PC-3 (cell line): ENCODE measurements at regions not wholly inside any gene's neighbourhood (a gene's known extent, or its start where the extent isn't known, plus 50 kb on each side); places are given as distances from the start of the nearest gene placed in this dataset.

ENCODE experiments used
- ATAC-seq: fragments of 200-7000 bp; cut with Tn5 transposase; 2 replicates; pipeline ENCODE4 v1.9.1; 2020; ENCODE audit warnings: mild to moderate bottlenecking, moderate library complexity
- BruUV-seq: library from RNA; stranded (reverse); fragments of 400-500 nt; replicated peaks from 2 replicates; lab custom pipeline; 2021; lab: Mats Ljungman, UMichigan
- CTCF ChIA-PET: fragments of 300-600 bp; sonication (Branson Sonifier 250); formaldehyde crosslinking; loops from one replicate; lab custom pipeline; 2022; ENCODE audit warnings: antibody characterized with exemption; lab: Charles Lee
- POLR2A ChIA-PET: fragments of 300-600 bp; sonication (Branson Sonifier 250); formaldehyde crosslinking; loops from one replicate; lab custom pipeline; 2022; ENCODE audit warnings: antibody characterized with exemption; ENCODE audit not compliant: unreplicated experiment; lab: Charles Lee
- DNase-seq: peaks from one replicate; pipeline ENCODE4 v3.0.0-alpha.2; 2015
- H2AFZ ChIP-seq: fragments of 300-600 bp; sonication (generic); 2 replicates; pipeline ENCODE4 v1.6.0; 2016; ENCODE audit warnings: antibody characterized with exemption, low read length
- H3F3A ChIP-seq: fragments of 300-600 bp; sonication (generic); one replicate; pipeline ENCODE4 v1.6.0; 2017; ENCODE audit warnings: antibody characterized with exemption, low read length, control low read depth, mild to moderate bottlenecking; ENCODE audit not compliant: unreplicated experiment
- H3K27ac ChIP-seq: fragments of 300-600 bp; sonication (generic); 2 replicates; pipeline ENCODE4 v1.5.1; 2016; ENCODE audit warnings: mild to moderate bottlenecking, low read length
- H3K27me3 ChIP-seq: fragments of 300-600 bp; sonication (generic); 2 replicates; pipeline ENCODE4 v1.6.1; 2016; ENCODE audit warnings: low read length, mixed read lengths
- H3K36me3 ChIP-seq: fragments of 300-600 bp; sonication (generic); 2 replicates; pipeline ENCODE4 v1.6.1; 2016; ENCODE audit warnings: low read depth, mixed run types, low read length, mixed read lengths
- H3K4me1 ChIP-seq: fragments of 300-600 bp; sonication (generic); 2 replicates; pipeline ENCODE4 v1.5.1; 2016; ENCODE audit warnings: low read length; ENCODE audit not compliant: insufficient read depth
- H3K4me2 ChIP-seq: fragments of 300-600 bp; sonication (generic); 2 replicates; pipeline ENCODE4 v1.6.0; 2016; ENCODE audit warnings: low read length
- H3K4me3 ChIP-seq: fragments of 300-600 bp; sonication (generic); 2 replicates; pipeline ENCODE4 v1.5.1; 2016; ENCODE audit warnings: mild to moderate bottlenecking, low read length, mixed read lengths
- H3K79me2 ChIP-seq: fragments of 300-600 bp; sonication (generic); 2 replicates; pipeline ENCODE4 v1.6.1; 2017; ENCODE audit warnings: low read length, mixed read lengths
- H3K9ac ChIP-seq: fragments of 300-600 bp; sonication (generic); 2 replicates; pipeline ENCODE4 v1.6.0; 2016; ENCODE audit warnings: mild to moderate bottlenecking, low read length
- H3K9me2 ChIP-seq: fragments of 300-600 bp; sonication (generic); replicated peaks from 2 replicates; pipeline ENCODE4 v1.6.1; 2016; ENCODE audit warnings: mixed run types, low read length, mixed read lengths
- H3K9me3 ChIP-seq: fragments of 300-600 bp; sonication (generic); 2 replicates; pipeline ENCODE4 v1.6.1; 2016; ENCODE audit warnings: low read length, mixed read lengths
- H4K20me1 ChIP-seq: fragments of 300-600 bp; sonication (generic); 2 replicates; pipeline ENCODE4 v1.6.1; 2016; ENCODE audit warnings: low read length, mixed read lengths
- EZH2 ChIP-seq: fragments of 300-600 bp; sonication (generic); IDR thresholded peaks from one replicate; pipeline ENCODE4 v1.6.1; 2017; ENCODE audit warnings: antibody characterized with exemption, mild to moderate bottlenecking, low read length; ENCODE audit not compliant: unreplicated experiment
- EZH2phosphoT487 ChIP-seq: fragments of 300-600 bp; sonication (generic); IDR thresholded peaks from 2 replicates; pipeline ENCODE4 v1.6.1; 2018; ENCODE audit warnings: mild to moderate bottlenecking, antibody characterized with exemption, low read length, borderline replicate concordance
- intact Hi-C: fragments of 100-400 bp; cut with micrococcal nuclease; formaldehyde crosslinking; loops from 2 replicates; pipeline ENCODE4 v1.9.0; 2023
- TF ChIP-seq, protein P1 (sequence below): fragments of 300-600 bp; sonication (generic); conservative IDR thresholded peaks from 2 replicates; pipeline ENCODE4 v1.5.1; 2017; ENCODE audit warnings: antibody characterized with exemption, low read depth, mild to moderate bottlenecking, low read length

DNA sequence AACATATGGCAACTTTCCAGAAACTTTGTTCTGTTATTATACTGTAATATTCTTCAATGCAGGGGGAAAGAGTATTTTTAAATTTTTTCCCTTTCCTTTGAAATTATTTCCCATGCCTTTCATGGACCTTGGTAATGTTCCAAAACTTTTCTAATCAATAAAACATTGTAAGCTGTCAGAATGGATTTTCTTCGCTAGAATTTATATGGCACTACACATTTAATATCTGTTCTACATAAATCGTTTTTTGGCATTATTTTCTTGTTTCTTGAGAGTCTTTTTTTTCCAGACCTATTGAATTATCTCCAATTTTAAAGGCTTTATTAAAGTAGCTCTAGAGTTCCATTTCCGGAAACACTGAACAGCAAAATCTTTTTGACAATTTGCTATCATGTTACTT is 249.0 kb downstream of the TMEM167A start:
- no peak for ATAC-seq
- intact Hi-C loops = no loop called here

GRCh38 chr5:82827651-82828050 is 249.5 kb downstream of the TMEM167A start:
- H3K27me3 ChIP-seq = no peaks in the 10 kb centered on the region
- no peak overlapping the region for H3K27ac ChIP-seq
- H2AFZ ChIP-seq = no peak overlapping the region
- intact Hi-C loops = no loop called here
- H3K4me2 ChIP-seq = no peak overlapping the region
- H3K4me3 ChIP-seq = no peak overlapping the region
- H3F3A ChIP-seq = no peaks in the 10 kb centered on the region
- no peaks in the 10 kb centered on the region for H3K9me2 ChIP-seq
- H3K9ac ChIP-seq = no peak overlapping the region
- H4K20me1 ChIP-seq = no peaks in the 10 kb centered on the region
- no peak for ATAC-seq
- no peaks in the 10 kb centered on the region for H3K79me2 ChIP-seq
- no peak for DNase-seq
- H3K9me3 ChIP-seq = no peaks in the 10 kb centered on the region
- TF ChIP-seq, protein P1, sequence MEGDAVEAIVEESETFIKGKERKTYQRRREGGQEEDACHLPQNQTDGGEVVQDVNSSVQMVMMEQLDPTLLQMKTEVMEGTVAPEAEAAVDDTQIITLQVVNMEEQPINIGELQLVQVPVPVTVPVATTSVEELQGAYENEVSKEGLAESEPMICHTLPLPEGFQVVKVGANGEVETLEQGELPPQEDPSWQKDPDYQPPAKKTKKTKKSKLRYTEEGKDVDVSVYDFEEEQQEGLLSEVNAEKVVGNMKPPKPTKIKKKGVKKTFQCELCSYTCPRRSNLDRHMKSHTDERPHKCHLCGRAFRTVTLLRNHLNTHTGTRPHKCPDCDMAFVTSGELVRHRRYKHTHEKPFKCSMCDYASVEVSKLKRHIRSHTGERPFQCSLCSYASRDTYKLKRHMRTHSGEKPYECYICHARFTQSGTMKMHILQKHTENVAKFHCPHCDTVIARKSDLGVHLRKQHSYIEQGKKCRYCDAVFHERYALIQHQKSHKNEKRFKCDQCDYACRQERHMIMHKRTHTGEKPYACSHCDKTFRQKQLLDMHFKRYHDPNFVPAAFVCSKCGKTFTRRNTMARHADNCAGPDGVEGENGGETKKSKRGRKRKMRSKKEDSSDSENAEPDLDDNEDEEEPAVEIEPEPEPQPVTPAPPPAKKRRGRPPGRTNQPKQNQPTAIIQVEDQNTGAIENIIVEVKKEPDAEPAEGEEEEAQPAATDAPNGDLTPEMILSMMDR = no peak
- TF ChIP-seq EZH2 (no peak), EZH2phosphoT487 (no peak)
- no TSS peak for BruUV-seq
- ChIA-PET CTCF (no interaction called here), POLR2A (no interaction called here)
- no peaks in the 10 kb centered on the region for H3K36me3 ChIP-seq
- no peaks in the 10 kb centered on the region for H3K4me1 ChIP-seq

More for the DNA sequence above, 249.0 kb downstream of the TMEM167A start:
- H3K9me3 ChIP-seq = no peaks in the 10 kb centered on the region
- no TSS peak for BruUV-seq
- ChIA-PET CTCF (no interaction called here), POLR2A (no interaction called here)
- no peaks in the 10 kb centered on the region for H3K4me1 ChIP-seq
- H3K27me3 ChIP-seq = no peaks in the 10 kb centered on the region
- no peak overlapping the region for H3K27ac ChIP-seq
- H3K9me2 ChIP-seq = no peaks in the 10 kb centered on the region
- no peak for DNase-seq
- no peaks in the 10 kb centered on the region for H3F3A ChIP-seq
- TF ChIP-seq EZH2 = no peak
- TF ChIP-seq, protein P1 = no peak
- TF ChIP-seq EZH2phosphoT487 = no peak
- H3K4me3 ChIP-seq = no peak overlapping the region
- H4K20me1 ChIP-seq = no peaks in the 10 kb centered on the region
- H3K79me2 ChIP-seq = no peaks in the 10 kb centered on the region
- no peak overlapping the region for H2AFZ ChIP-seq
- H3K36me3 ChIP-seq = no peaks in the 10 kb centered on the region
- no peak overlapping the region for H3K9ac ChIP-seq
- H3K4me2 ChIP-seq = no peak overlapping the region

GRCh38 chr5:82822634-82822927 is 254.6 kb downstream of the TMEM167A start:
- POLR2A ChIA-PET = no interaction called here
- H3K4me2 ChIP-seq = no peak overlapping the region
- intact Hi-C loops = no loop called here
- BruUV-seq = no TSS peak
- no peak overlapping the region for H2AFZ ChIP-seq
- DNase-seq (no peak), ATAC-seq (no peak)
- no peak overlapping the region for H3K9ac ChIP-seq
- H3K27me3 ChIP-seq = no peaks in the 10 kb centered on the region
- H3K27ac ChIP-seq = no peak overlapping the region
- H3K9me2 ChIP-seq = no peaks in the 10 kb centered on the region
- H3K4me1 ChIP-seq = peaks cover 10% of the 10 kb centered on the region
- H3K4me3 ChIP-seq = no peak overlapping the region
- no peaks in the 10 kb centered on the region for H3F3A ChIP-seq
- no peaks in the 10 kb centered on the region for H3K9me3 ChIP-seq
- TF ChIP-seq EZH2phosphoT487 = no peak
- TF ChIP-seq, protein P1 = no peak
- H3K79me2 ChIP-seq = no peaks in the 10 kb centered on the region
- CTCF ChIA-PET = no interaction called here
- no peaks in the 10 kb centered on the region for H4K20me1 ChIP-seq
- H3K36me3 ChIP-seq = no peaks in the 10 kb centered on the region
